ENCODE measurements at regions not wholly inside any gene's neighbourhood (a gene's known extent, or its start where the extent isn't known, plus 50 kb on each side); places are given as distances from the start of the nearest gene placed in this dataset.

DNA sequence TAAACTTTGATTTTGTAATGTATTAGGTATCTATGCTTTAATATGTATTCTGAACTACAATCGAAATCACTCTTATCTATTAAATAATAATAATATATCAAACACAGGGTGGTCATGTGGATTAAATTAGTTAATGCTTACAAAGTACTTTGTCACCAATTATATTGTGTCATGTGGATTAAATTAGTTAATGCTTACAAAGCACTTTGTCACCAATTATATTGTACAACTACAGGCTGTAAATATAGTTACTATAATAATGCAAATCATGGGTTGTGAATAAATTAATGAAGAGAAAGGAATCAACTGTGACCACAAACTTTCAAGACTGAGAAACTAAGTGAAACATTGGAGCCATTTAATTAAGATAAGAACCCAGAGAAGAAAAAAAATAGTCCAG is 1929.1 kb upstream of the PCDH20 start:
- TF ChIP-seq, protein P1, sequence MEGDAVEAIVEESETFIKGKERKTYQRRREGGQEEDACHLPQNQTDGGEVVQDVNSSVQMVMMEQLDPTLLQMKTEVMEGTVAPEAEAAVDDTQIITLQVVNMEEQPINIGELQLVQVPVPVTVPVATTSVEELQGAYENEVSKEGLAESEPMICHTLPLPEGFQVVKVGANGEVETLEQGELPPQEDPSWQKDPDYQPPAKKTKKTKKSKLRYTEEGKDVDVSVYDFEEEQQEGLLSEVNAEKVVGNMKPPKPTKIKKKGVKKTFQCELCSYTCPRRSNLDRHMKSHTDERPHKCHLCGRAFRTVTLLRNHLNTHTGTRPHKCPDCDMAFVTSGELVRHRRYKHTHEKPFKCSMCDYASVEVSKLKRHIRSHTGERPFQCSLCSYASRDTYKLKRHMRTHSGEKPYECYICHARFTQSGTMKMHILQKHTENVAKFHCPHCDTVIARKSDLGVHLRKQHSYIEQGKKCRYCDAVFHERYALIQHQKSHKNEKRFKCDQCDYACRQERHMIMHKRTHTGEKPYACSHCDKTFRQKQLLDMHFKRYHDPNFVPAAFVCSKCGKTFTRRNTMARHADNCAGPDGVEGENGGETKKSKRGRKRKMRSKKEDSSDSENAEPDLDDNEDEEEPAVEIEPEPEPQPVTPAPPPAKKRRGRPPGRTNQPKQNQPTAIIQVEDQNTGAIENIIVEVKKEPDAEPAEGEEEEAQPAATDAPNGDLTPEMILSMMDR (IDR thresholded peaks at IDR 0.05) = no peak
- Mint-ChIP-seq H3K27ac (ENCODE audit: unreplicated experiment) (no peak overlapping the region), H3K4me3 (ENCODE audit: unreplicated experiment) (no peak overlapping the region), H3K27me3 (ENCODE audit: low read depth) (no peaks in the 10 kb centered on the region), H3K4me1 (ENCODE audit: low read depth) (no peaks in the 10 kb centered on the region), H3K36me3 (ENCODE audit: low read depth) (no peaks in the 10 kb centered on the region), H3K9me3 (ENCODE audit: low read depth) (no peaks in the 10 kb centered on the region)
- DNase-seq (ENCODE audit: low spot score) = no peak

DNA sequence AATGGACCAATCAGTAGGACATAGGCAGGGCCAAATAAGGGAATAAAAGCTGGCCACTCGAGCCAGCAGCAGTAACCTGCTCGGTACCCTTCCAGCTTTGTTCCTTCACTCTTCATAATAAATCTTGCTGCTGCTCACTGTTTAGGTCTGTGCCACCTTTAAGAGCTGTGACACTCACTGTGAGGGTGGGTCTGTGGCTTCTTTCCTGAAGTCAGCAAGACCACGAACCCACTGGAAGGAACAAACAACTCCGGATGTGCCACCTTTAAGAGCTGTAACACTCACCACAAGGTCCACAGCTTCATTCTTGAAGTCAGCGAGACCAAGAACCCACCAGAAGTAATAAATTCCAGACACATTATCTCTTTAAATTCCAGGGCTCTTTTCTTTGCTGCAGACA is 1922.3 kb upstream of the PCDH20 start:
- H3K36me3 Mint-ChIP-seq (ENCODE audit: low read depth) = no peaks in the 10 kb centered on the region

DNA sequence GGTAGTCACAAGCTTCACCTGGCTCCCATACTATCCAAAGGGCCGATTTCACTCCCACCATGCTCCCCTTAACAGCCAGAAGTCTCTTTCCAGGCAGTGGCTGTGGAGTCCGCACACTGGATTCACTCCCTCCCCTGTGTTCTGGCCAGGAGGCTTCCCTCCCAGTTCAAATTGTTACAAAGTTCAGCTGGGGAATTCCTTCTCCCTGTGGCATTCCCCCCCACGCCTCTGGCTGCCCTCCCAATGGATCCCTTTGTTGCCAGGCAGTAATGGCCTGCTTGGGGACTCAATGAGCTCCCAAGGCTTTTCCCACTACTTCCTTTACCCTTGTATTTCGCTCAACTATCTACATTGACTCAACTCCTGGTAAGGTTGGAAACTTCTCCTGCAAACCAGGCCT is 1921.4 kb upstream of the PCDH20 start:
- Mint-ChIP-seq H3K4me1 (ENCODE audit: low read depth) (no peaks in the 10 kb centered on the region), H3K9me3 (ENCODE audit: low read depth) (peaks cover 20% of the 10 kb centered on the region), H3K36me3 (ENCODE audit: low read depth) (peaks cover 2% of the 10 kb centered on the region), H3K27ac (ENCODE audit: unreplicated experiment) (no peak overlapping the region), H3K4me3 (ENCODE audit: unreplicated experiment) (no peak overlapping the region), H3K27me3 (ENCODE audit: low read depth) (no peaks in the 10 kb centered on the region)
- DNase-seq (ENCODE audit: low spot score) = peak; percentile 13
- TF ChIP-seq, protein P1 (IDR thresholded peaks at IDR 0.05) = no peak

More for the DNA sequence above, 1922.3 kb upstream of the PCDH20 start:
- Mint-ChIP-seq H3K4me1 (ENCODE audit: low read depth) (no peaks in the 10 kb centered on the region), H3K27me3 (ENCODE audit: low read depth) (no peaks in the 10 kb centered on the region), H3K9me3 (ENCODE audit: low read depth) (peaks cover 17% of the 10 kb centered on the region), H3K4me3 (ENCODE audit: unreplicated experiment) (no peak overlapping the region), H3K27ac (ENCODE audit: unreplicated experiment) (no peak overlapping the region)
- TF ChIP-seq, protein P1 (IDR thresholded peaks at IDR 0.05) = no peak
- DNase-seq (ENCODE audit: low spot score) = no peak

DNA sequence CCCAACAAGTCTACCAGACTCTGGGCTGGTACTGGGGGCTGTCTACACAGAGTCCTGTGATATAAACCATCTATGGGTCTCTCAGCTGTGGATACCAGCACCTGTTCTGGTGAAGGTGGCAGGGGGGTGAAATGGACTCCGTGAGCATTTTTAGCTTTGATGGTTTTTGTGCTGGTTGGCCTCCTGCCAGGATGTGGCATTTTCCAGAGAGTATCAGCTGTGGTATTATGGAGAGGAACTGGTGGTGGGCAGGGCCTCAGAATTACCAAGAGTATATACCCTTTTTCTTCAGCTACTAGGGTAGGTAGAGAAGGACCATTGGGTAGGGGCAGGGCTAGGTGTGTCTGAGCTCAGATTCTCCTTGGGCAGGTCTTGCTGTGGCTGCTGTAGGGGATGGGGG is 1920.9 kb upstream of the PCDH20 start:
- no peak overlapping the region for H3K27ac Mint-ChIP-seq (ENCODE audit: unreplicated experiment)
- no peaks in the 10 kb centered on the region for H3K4me1 Mint-ChIP-seq (ENCODE audit: low read depth)
- TF ChIP-seq, protein P1 (IDR thresholded peaks at IDR 0.05) = no peak
- peak; percentile 21 for DNase-seq (ENCODE audit: low spot score)
- peaks cover 20% of the 10 kb centered on the region for H3K9me3 Mint-ChIP-seq (ENCODE audit: low read depth)
- H3K4me3 Mint-ChIP-seq (ENCODE audit: unreplicated experiment) = no peak overlapping the region
- H3K27me3 Mint-ChIP-seq (ENCODE audit: low read depth) = no peaks in the 10 kb centered on the region
- peaks cover 2% of the 10 kb centered on the region for H3K36me3 Mint-ChIP-seq (ENCODE audit: low read depth)

DNA sequence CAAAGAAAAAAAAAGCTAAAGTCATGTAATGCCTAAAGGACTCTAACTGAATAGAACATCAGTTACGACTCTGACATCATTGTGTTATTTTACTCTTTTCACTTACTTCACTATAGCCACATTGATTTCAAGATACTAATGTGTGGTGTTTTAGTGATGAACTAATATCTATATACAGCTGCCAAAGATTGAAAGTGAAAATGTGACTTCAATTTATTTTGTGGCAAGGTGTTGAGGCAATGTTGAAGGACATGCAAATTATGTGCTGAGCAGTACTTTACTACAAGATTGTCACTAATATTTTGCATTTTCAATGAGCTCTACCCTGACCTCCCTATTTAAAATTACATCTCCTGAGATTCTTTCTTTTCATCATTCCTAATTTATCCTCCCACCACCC is 1911.9 kb upstream of the PCDH20 start:
- Mint-ChIP-seq H3K9me3 (ENCODE audit: low read depth) (no peaks in the 10 kb centered on the region), H3K27me3 (ENCODE audit: low read depth) (no peaks in the 10 kb centered on the region), H3K27ac (ENCODE audit: unreplicated experiment) (no peak overlapping the region), H3K4me1 (ENCODE audit: low read depth) (peaks cover 5% of the 10 kb centered on the region), H3K4me3 (ENCODE audit: unreplicated experiment) (no peak overlapping the region), H3K36me3 (ENCODE audit: low read depth) (no peaks in the 10 kb centered on the region)
- TF ChIP-seq, protein P1 (IDR thresholded peaks at IDR 0.05) = no peak
- no peak for DNase-seq (ENCODE audit: low spot score)
